ENCODE measurements at regions not wholly inside any gene's neighbourhood (a gene's known extent, or its start where the extent isn't known, plus 50 kb on each side); places are given as distances from the start of the nearest gene placed in this dataset.
"Not testable (repeated sequence)": the region's sequence is repeated elsewhere in the genome, so short reads cannot be mapped to it uniquely, and the experiment has no call there.

- no peak for DNase-seq
These were observed 78.0 kb upstream of the SPRY4 start for GRCh38 chr5:142402752-142403318.

DNA sequence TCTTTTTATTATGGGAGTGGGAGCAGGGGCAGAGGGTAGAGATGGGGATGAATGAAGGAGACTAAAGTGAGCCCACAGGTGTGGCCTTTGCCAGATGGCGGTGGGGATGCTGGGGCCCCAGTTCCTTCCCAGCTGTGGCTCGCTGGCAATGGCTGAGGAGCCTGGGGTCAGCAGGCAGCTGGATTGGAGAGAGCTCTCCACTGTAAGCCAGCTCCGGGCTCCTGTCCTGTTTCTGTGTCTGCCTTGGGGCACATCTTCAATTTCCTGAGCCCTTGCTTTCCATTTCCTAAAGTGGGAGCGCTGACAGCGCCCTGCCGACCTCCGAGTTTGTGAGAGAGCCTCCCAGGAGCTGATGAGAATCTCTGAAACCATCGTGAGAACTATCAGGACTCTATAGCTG is 75.6 kb upstream of the SPRY4 start:
- DNase-seq = no peak

DNA sequence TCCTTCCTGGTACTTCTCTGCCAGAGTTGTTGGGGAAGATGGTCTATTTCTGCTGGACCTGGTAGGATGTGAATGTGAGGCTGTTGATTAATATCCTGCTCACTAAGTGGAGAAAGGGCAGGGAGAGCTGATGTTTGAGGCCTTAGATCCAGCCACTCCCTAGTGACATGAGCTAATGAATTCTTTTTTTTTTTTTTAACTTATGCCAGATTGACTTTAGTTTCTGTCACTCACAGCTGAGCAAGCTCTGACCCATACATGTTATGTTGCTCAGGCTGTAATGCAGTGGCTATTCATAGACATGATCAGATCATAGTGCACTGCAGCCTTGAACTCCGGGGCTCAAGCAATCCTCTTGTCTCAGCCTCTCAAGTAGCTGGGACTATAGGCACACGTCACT is 75.1 kb upstream of the SPRY4 start:
- no peak for DNase-seq

- DNase-seq = no peak
These were observed 73.9 kb upstream of the SPRY4 start for GRCh38 chr5:142398730-142399055.

DNA sequence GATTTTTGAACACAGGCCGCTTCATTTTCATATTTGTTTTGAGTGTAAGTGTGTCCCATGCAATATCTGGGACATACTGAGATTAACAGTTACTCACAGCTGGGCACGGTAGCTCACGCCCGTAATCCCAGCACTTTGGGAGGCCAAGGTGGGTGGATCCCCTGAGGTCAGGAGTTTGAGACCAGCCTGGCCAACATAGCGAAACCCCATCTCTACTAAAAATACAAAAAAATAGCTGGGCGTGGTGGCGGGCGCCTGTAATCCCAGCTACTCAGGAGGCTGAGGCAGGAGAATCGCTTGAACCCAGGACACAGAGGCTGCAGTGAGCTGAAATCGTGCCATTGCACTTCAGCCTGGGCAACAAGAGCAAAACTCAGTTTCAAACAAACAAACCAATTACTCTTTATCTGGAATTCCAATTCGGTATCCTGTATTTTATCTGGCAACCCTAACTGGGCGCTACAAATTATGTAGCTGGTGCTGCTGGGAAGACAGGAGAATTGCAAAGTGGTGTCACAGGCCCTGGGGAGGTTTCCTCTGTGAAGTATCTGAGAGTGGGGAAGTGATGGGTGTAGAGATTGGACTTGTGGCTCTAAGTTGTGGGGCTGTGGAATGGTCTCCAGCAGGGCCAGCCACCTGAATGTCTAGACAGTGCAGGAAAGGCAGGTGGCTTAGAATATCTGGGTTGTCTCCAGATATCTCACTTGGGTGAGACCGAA is 73.3 kb upstream of the SPRY4 start:
- not testable (repeated sequence) for DNase-seq

DNA sequence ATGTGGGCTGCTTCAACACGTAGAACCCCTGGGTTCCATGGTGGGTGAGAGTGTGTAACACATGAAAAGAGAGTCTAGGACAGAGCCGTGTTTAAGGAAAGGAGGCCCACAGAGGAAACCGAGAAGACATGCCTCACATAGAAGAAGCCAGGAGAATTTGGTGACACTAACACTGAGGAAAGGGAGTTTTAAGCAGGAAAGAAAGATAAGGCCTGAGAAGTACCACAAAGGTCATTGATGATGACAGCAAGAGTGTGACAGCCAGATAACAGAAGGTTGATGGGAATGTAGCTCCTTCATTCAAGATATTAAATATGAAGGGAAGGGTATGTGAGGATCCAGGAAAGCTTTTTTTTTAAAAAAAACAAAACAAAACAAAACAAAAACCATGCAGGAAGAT is 72.4 kb upstream of the SPRY4 start:
- DNase-seq = no peak

GRCh38 chr5:142396436-142397038 is 71.7 kb upstream of the SPRY4 start:
- no peak for DNase-seq

GRCh38 chr5:142395334-142395733 is 70.5 kb upstream of the SPRY4 start:
- DNase-seq = no peak

DNA sequence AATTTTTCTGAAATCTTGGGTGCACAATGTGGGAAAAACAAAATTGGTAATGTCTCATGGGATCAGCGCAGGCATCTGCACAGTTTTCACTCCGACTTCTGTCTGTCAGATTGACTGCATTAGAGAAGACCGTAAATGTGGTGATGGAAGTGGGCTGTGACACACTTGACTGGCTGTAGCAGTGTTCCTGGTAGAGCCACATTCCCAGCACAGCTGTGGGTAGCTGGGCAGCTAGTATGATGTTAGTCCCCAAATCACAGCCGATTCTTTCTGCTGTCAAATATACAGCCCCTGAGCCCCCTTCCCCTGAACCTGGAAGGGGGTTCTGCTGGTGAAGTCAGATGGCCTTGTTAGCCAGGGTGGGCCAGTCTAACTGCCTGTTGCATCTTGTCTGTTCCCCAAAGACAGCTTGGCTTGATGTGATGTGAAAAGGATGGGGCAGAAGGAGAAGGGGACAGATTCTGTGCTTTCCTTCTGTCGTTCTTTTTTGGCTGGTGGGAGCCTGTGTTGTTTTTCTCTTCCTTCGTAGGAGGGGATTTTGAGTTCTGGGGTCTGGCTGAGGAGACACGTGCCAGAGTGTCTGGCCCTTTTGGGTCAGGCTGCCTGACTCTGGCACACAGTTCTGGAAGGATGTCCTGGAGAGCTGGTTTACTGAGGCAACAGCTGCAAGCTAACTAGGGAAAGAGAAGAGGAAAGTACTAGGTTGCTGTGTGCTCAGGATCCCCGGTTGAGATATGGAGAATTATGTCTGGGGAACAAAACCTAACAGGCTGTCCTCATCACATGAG is 66.4 kb upstream of the SPRY4 start:
- no peak for DNase-seq

DNA sequence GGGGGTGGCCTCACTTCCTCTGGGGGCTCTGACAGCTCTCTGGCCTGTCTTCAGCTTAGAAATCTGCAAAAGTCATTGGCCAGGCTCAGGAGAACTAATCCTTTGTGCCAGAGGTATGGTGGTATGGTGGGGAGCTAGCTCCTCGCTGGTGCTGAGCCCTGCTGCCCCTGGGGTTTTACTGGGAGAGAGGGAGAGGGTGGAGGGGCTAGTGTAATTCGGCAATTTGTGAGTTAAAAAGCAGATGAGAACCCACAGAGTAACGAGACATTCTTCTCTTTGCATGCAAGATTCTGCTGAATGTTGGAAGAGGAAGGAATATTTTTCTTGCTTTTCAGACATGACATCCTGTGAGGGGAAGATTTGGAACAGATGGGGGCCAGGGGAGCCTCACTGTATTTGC is 65.5 kb upstream of the SPRY4 start:
- DNase-seq = no peak

- no peak for DNase-seq
These were observed 63.9 kb upstream of the SPRY4 start for GRCh38 chr5:142388696-142389095.

GRCh38 chr5:142387024-142387682 is 62.3 kb upstream of the SPRY4 start:
- no peak for DNase-seq

- DNase-seq = no peak
These were observed 61.6 kb upstream of the SPRY4 start for GRCh38 chr5:142386137-142387023.

DNA sequence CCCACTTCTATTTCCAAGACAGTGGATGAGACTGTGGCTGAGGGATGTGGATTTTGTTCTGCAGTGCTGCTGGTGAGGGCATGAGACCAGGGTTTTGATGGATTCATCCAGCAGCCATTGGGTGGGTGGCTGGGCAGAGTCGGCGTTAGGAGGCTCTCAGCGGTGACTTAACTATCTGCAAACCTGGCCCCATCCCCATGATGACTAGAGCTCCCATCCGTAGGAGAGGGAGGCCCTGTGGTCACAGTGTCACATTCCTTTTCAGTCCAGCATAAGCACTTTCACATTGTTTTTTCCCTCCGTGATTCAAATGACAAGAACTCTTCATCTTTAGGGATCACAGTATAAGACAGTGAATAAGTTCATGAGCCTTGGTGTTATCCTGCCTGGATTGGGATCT is 60.4 kb upstream of the SPRY4 start:
- DNase-seq = no peak

GRCh38 chr5:142384014-142384413 is 59.2 kb upstream of the SPRY4 start:
- DNase-seq = no peak

DNA sequence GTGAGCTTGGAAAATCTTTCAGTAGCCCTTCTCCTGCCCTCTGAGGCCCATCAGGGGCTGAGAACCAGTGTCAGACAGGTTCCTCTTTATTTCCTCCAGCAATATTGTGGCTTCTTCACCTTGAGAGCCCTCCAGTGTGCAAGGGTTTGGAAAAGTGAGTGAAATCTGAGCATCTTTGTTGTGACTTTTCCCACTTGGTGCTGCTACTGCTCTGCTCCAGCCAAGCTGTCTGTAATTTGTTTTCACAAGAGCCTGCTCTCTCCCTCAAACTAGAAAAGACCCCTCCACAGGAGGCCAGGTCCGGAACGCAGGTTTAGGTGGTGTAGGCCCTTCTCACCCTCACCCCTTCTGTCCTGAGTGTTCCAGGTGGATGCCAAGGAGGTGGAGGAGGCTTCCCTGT is 57.4 kb upstream of the SPRY4 start:
- no peak for DNase-seq

DNA sequence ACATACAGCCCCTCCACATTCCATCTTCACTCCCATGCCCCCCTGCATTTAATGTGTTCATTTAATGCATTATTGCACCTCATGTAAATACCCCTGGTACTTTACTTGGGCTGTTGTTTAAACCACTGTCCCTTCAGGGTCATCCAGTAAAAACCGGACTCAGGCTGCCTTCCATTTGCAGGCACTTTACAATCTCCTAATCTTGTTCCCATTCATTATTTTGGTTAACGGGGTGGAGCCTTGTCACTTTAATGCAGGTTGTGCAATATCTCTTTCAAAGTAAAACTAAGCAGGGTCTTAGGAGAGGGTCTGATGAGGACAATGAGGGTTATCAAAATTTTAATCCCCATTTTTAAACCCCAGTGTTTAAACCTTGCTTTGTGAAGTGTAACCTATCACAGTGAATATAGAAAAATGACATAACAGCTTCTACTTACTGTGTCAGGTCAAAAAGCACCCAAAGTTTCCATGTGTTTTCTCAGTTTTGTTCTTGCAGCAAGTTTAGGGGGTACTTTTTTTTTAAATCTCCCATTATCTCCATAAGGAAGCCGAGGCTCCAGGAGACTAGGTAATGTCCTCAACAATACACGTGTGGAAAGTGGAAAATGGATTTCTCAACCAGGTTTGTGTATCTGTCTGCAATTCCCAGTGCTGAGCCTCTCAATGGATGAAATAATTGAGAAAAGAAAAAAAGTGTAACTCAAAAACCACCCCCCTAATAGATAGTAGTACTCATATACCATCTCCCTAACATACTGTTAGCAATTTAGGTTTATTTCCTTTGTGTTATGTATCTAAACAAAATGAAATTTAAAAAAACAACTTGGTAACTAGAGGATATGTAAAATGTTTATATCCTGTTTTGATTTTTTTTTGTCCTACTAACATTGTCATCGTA is 54.2 kb upstream of the SPRY4 start:
- no peak for DNase-seq

GRCh38 chr5:142375944-142376411 is 51.2 kb upstream of the SPRY4 start:
- DNase-seq = no peak

All from stimulated activated naive CD4-positive, alpha-beta T cell treated with Interleukin-2 at 50 U/mL for 16 hours (primary cell).